ENCODE measurements at regions not wholly inside any gene's neighbourhood (a gene's known extent, or its start where the extent isn't known, plus 50 kb on each side); places are given as distances from the start of the nearest gene placed in this dataset.

DNA sequence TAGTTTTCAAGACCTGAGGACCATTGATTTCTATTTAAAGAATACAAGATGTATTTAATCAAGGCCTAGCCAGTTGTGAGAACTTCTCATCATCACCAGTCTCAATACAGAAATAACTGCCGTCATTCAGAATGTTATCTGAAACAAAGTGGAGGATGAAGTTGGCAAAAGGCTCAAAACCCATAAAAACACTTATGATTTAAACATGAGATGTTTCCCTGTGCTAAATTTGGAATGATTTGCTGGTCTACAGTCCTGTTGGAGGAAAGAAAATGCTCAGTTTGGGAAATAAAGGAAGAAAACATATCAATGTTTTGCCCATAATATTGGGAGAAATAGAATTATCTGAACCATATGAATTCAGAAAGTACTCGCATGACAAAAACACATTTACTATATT is 192.2 kb downstream of the ADGRA3 start:
- CTCF ChIA-PET: no interaction called here
- no peak for DNase-seq
- H3K36me3 ChIP-seq (ENCODE audit: low read depth): no peaks in the 10 kb centered on the region
- H3K9me3 ChIP-seq (ENCODE audit: insufficient read depth, low read depth): no peaks in the 10 kb centered on the region
- no peak overlapping the region for H3K4me2 ChIP-seq
- no peak overlapping the region for H3K4me3 ChIP-seq
- no peaks in the 10 kb centered on the region for H3K9me2 ChIP-seq (ENCODE audit: insufficient read depth)
- H4K20me1 ChIP-seq (ENCODE audit: insufficient read depth): no peaks in the 10 kb centered on the region
- intact Hi-C loops (cut with micrococcal nuclease; ENCODE audit: unreplicated experiment): no loop called here
- no peak overlapping the region for H3K27ac ChIP-seq
- H3K27me3 ChIP-seq (ENCODE audit: insufficient read depth, low read depth): no peaks in the 10 kb centered on the region
- POLR2A ChIA-PET (ENCODE audit: unreplicated experiment): no interaction called here
- H3F3A ChIP-seq (ENCODE audit: insufficient read depth, low read depth): no peaks in the 10 kb centered on the region
- no peak overlapping the region for H2AFZ ChIP-seq
- BruUV-seq (replicated peaks): no TSS peak
- H3K4me1 ChIP-seq (replicated peaks; ENCODE audit: insufficient read depth): no peaks in the 10 kb centered on the region
- TF ChIP-seq EZH2 (IDR thresholded peaks at IDR 0.05; ENCODE audit: low read depth): no peak
- TF ChIP-seq, protein P1, sequence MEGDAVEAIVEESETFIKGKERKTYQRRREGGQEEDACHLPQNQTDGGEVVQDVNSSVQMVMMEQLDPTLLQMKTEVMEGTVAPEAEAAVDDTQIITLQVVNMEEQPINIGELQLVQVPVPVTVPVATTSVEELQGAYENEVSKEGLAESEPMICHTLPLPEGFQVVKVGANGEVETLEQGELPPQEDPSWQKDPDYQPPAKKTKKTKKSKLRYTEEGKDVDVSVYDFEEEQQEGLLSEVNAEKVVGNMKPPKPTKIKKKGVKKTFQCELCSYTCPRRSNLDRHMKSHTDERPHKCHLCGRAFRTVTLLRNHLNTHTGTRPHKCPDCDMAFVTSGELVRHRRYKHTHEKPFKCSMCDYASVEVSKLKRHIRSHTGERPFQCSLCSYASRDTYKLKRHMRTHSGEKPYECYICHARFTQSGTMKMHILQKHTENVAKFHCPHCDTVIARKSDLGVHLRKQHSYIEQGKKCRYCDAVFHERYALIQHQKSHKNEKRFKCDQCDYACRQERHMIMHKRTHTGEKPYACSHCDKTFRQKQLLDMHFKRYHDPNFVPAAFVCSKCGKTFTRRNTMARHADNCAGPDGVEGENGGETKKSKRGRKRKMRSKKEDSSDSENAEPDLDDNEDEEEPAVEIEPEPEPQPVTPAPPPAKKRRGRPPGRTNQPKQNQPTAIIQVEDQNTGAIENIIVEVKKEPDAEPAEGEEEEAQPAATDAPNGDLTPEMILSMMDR (conservative IDR thresholded peaks at IDR 0.05): no peak
- no peaks in the 10 kb centered on the region for H3K79me2 ChIP-seq (ENCODE audit: low read depth)

DNA sequence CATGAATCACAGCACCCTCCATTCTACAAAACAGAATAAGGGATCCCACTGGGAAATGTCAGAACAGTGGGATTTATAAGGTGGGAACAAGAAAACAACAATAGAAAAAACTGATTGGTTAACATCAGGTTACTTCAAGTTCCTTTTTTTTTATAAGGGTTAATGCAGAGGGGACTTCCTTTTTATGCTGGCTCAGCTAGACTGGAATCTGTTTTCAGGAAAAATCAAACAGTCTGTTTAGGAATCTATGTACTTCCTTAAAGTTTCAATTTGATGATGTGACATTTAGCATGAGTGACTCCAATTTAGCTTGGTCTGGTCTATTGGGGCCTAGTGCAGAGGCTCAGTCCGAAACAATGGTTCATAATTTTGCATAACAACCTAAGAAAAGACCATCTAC is 192.9 kb downstream of the ADGRA3 start:
- no TSS peak for BruUV-seq (replicated peaks)
- no peaks in the 10 kb centered on the region for H3K4me1 ChIP-seq (replicated peaks; ENCODE audit: insufficient read depth)
- H3F3A ChIP-seq (ENCODE audit: insufficient read depth, low read depth): no peaks in the 10 kb centered on the region
- TF ChIP-seq, protein P1 (conservative IDR thresholded peaks at IDR 0.05): no peak
- TF ChIP-seq EZH2 (IDR thresholded peaks at IDR 0.05; ENCODE audit: low read depth): no peak
- no peak overlapping the region for H3K27ac ChIP-seq
- ChIA-PET CTCF (no interaction called here), POLR2A (ENCODE audit: unreplicated experiment) (no interaction called here)
- no peak overlapping the region for H3K4me3 ChIP-seq
- intact Hi-C loops (cut with micrococcal nuclease; ENCODE audit: unreplicated experiment): no loop called here
- H2AFZ ChIP-seq: no peak overlapping the region
- no peaks in the 10 kb centered on the region for H3K9me2 ChIP-seq (ENCODE audit: insufficient read depth)
- no peaks in the 10 kb centered on the region for H3K36me3 ChIP-seq (ENCODE audit: low read depth)
- DNase-seq: no peak
- no peaks in the 10 kb centered on the region for H3K27me3 ChIP-seq (ENCODE audit: insufficient read depth, low read depth)
- no peaks in the 10 kb centered on the region for H3K79me2 ChIP-seq (ENCODE audit: low read depth)
- no peaks in the 10 kb centered on the region for H4K20me1 ChIP-seq (ENCODE audit: insufficient read depth)
- no peak overlapping the region for H3K4me2 ChIP-seq
- no peaks in the 10 kb centered on the region for H3K9me3 ChIP-seq (ENCODE audit: insufficient read depth, low read depth)

GRCh38 chr4:22315628-22316027 is 200.2 kb downstream of the ADGRA3 start:
- Histone ChIP-seq H3K9me2 (ENCODE audit: insufficient read depth) (no peaks in the 10 kb centered on the region), H3K9me3 (ENCODE audit: insufficient read depth, low read depth) (no peaks in the 10 kb centered on the region), H3K27me3 (ENCODE audit: insufficient read depth, low read depth) (no peaks in the 10 kb centered on the region), H3K36me3 (ENCODE audit: low read depth) (no peaks in the 10 kb centered on the region), H3K4me2 (no peak overlapping the region), H4K20me1 (ENCODE audit: insufficient read depth) (no peaks in the 10 kb centered on the region), H2AFZ (no peak overlapping the region), H3K4me3 (no peak overlapping the region), H3K79me2 (ENCODE audit: low read depth) (no peaks in the 10 kb centered on the region), H3K4me1 (replicated peaks; ENCODE audit: insufficient read depth) (no peaks in the 10 kb centered on the region), H3K27ac (no peak overlapping the region), H3F3A (ENCODE audit: insufficient read depth, low read depth) (no peaks in the 10 kb centered on the region)
- no TSS peak for BruUV-seq (replicated peaks)
- intact Hi-C loops (cut with micrococcal nuclease; ENCODE audit: unreplicated experiment): no loop called here
- CTCF ChIA-PET: no interaction called here
- TF ChIP-seq, protein P1 (conservative IDR thresholded peaks at IDR 0.05): no peak
- no peak for TF ChIP-seq EZH2 (IDR thresholded peaks at IDR 0.05; ENCODE audit: low read depth)
- POLR2A ChIA-PET (ENCODE audit: unreplicated experiment): no interaction called here
- DNase-seq: no peak

All from PC-9 (cell line).